ENCODE measurements at regions not wholly inside any gene's neighbourhood (a gene's known extent, or its start where the extent isn't known, plus 50 kb on each side); places are given as distances from the start of the nearest gene placed in this dataset.
"Not testable (repeated sequence)": the region's sequence is repeated elsewhere in the genome, so short reads cannot be mapped to it uniquely, and the experiment has no call there.

- no peak overlapping the region for H3K27ac Mint-ChIP-seq (ENCODE audit: low read depth, unreplicated experiment)
- POLR2A ChIA-PET = no interaction called here
- no TSS peak for BruUV-seq (replicated peaks)
- H3K9me3 Mint-ChIP-seq (ENCODE audit: unreplicated experiment) = peaks cover 8% of the 10 kb centered on the region
- H3K36me3 Mint-ChIP-seq (ENCODE audit: insufficient read depth, unreplicated experiment) = no peaks in the 10 kb centered on the region
- DNase-seq (ENCODE audit: unreplicated experiment) = no peak
- intact Hi-C loops (cut with micrococcal nuclease) = no loop called here
- no peak overlapping the region for H3K4me3 Mint-ChIP-seq (ENCODE audit: unreplicated experiment)
- no peak for TF ChIP-seq CTCF (IDR thresholded peaks at IDR 0.05; ENCODE audit: unreplicated experiment)
- CTCF ChIA-PET = no interaction called here
- peaks cover 9% of the 10 kb centered on the region for H3K27me3 Mint-ChIP-seq (ENCODE audit: insufficient read depth, unreplicated experiment)
- no peaks in the 10 kb centered on the region for H3K4me1 Mint-ChIP-seq (ENCODE audit: insufficient read depth, unreplicated experiment)
These were observed 474.4 kb downstream of the FAM72C start for GRCh38 chr1:143497374-143497747.

- H3K27me3 Mint-ChIP-seq (ENCODE audit: insufficient read depth, unreplicated experiment); H3K9me3 Mint-ChIP-seq (ENCODE audit: unreplicated experiment); H3K4me1 Mint-ChIP-seq (ENCODE audit: insufficient read depth, unreplicated experiment); intact Hi-C loops (cut with micrococcal nuclease); BruUV-seq (replicated peaks); H3K27ac Mint-ChIP-seq (ENCODE audit: low read depth, unreplicated experiment); CTCF ChIA-PET; DNase-seq (ENCODE audit: unreplicated experiment); H3K4me3 Mint-ChIP-seq (ENCODE audit: unreplicated experiment); H3K36me3 Mint-ChIP-seq (ENCODE audit: insufficient read depth, unreplicated experiment); POLR2A ChIA-PET: not testable (repeated sequence)
These were observed 475.0 kb downstream of the FAM72C start for GRCh38 chr1:143496526-143497373.
